Neuronal stem cell (in vitro differentiated cells): ENCODE measurements at regions not wholly inside any gene's neighbourhood (a gene's known extent, or its start where the extent isn't known, plus 50 kb on each side); places are given as distances from the start of the nearest gene placed in this dataset.

Source experiments
- DNase-seq: peaks from one replicate; pipeline ENCODE4 v3.0.0-alpha.2; 2013; ENCODE audit warnings: low spot score
- H2AFZ ChIP-seq: one replicate; pipeline ENCODE4 v1.6.1; 2013; ENCODE audit warnings: mild to moderate bottlenecking, low read length, inconsistent platforms
- H2AK5ac ChIP-seq: 2 replicates; pipeline ENCODE4 v1.6.1; 2013; ENCODE audit warnings: low read depth, mild to moderate bottlenecking, inconsistent platforms, low read length, moderate library complexity, mixed read lengths
- H2BK120ac ChIP-seq: 2 replicates; pipeline ENCODE4 v1.6.1; 2013; ENCODE audit warnings: low read depth, mild to moderate bottlenecking, inconsistent platforms, low read length, moderate library complexity, mixed read lengths
- H2BK12ac ChIP-seq: one replicate; pipeline ENCODE4 v1.6.1; 2013; ENCODE audit warnings: low read length, inconsistent platforms
- H2BK15ac ChIP-seq: 2 replicates; pipeline ENCODE4 v1.6.1; 2013; ENCODE audit warnings: mild to moderate bottlenecking, low read length, inconsistent platforms, mixed read lengths
- H2BK5ac ChIP-seq: one replicate; pipeline ENCODE4 v1.6.1; 2013; ENCODE audit warnings: inconsistent platforms, mild to moderate bottlenecking, low read length, moderate library complexity
- H3K14ac ChIP-seq: one replicate; pipeline ENCODE4 v1.6.1; 2013; ENCODE audit warnings: low read length, inconsistent platforms
- H3K18ac ChIP-seq: 2 replicates; pipeline ENCODE4 v1.6.1; 2013; ENCODE audit warnings: low read length, inconsistent platforms
- H3K23ac ChIP-seq: 2 replicates; pipeline ENCODE4 v1.6.1; 2013; ENCODE audit warnings: low read depth, mild to moderate bottlenecking, mixed read lengths, low read length, inconsistent platforms; ENCODE audit not compliant: poor library complexity
- H3K27ac ChIP-seq: replicated peaks from 3 replicates; pipeline ENCODE4 v1.5.1; 2013; ENCODE audit warnings: low read length, inconsistent platforms
- H3K27me3 ChIP-seq, 3 experiments: 2 replicates each; pipeline ENCODE4 v1.6.1; 2013; ENCODE audit warnings: low read length in 3 of 3, mild to moderate bottlenecking in 2 of 3, inconsistent platforms in 1 of 3, low read depth in 1 of 3, mixed read lengths in 1 of 3, moderate library complexity in 1 of 3; ENCODE audit not compliant: control insufficient read depth in 3 of 3, insufficient read depth in 3 of 3
- H3K36me3 ChIP-seq, 2 donors: replicated peaks in 1 of 2; 2 replicates each; pipeline ENCODE4 v1.6.1; 2013; ENCODE audit warnings: low read length in 2 of 2; ENCODE audit not compliant: control insufficient read depth in 2 of 2, insufficient read depth in 2 of 2
- H3K4ac ChIP-seq: 2 replicates; pipeline ENCODE4 v1.6.1; 2013; ENCODE audit warnings: inconsistent platforms, mild to moderate bottlenecking, low read length, moderate library complexity
- H3K4me1 ChIP-seq, 2 donors: 1 replicate in 1 of 2; 2 replicates in 1 of 2; pipeline ENCODE4 v1.6.1; 2013; ENCODE audit warnings: low read length in 2 of 2, low read depth in 1 of 2; ENCODE audit not compliant: control insufficient read depth in 2 of 2, insufficient read depth in 1 of 2
- H3K4me2 ChIP-seq: one replicate; pipeline ENCODE4 v1.6.1; 2013; ENCODE audit warnings: mild to moderate bottlenecking, low read length, inconsistent platforms; ENCODE audit not compliant: insufficient read depth, poor library complexity, severe bottlenecking
- H3K4me3 ChIP-seq, 2 donors: 2 replicates each; pipeline ENCODE4 v1.5.1; 2013; ENCODE audit warnings: low read length in 2 of 2, mild to moderate bottlenecking in 2 of 2, inconsistent platforms in 1 of 2, moderate library complexity in 1 of 2
- H3K79me1 ChIP-seq: one replicate; pipeline ENCODE4 v1.6.1; 2013; ENCODE audit warnings: low read depth, mild to moderate bottlenecking, inconsistent platforms, low read length, moderate library complexity
- H3K9ac ChIP-seq: one replicate; pipeline ENCODE4 v1.6.1; 2013; ENCODE audit warnings: mild to moderate bottlenecking, low read depth, low read length, inconsistent platforms; ENCODE audit not compliant: poor library complexity
- H3K9me3 ChIP-seq, 2 donors: replicated peaks in 1 of 2; 2 replicates each; pipeline versions ENCODE3 to v1.6.1; 2013; ENCODE audit warnings: low read length in 2 of 2, mild to moderate bottlenecking in 2 of 2, inconsistent platforms in 1 of 2, low read depth in 1 of 2, mixed read lengths in 1 of 2, moderate library complexity in 1 of 2; ENCODE audit not compliant: control insufficient read depth in 2 of 2, insufficient read depth in 1 of 2
- H4K8ac ChIP-seq: one replicate; pipeline ENCODE4 v1.6.1; 2013; ENCODE audit warnings: low read depth, mild to moderate bottlenecking, inconsistent platforms, low read length, moderate library complexity
- H4K91ac ChIP-seq: one replicate; pipeline ENCODE4 v1.6.1; 2013; ENCODE audit warnings: low read length, low read depth, mild to moderate bottlenecking, inconsistent platforms; ENCODE audit not compliant: poor library complexity
- WGBS, 2 donors: extraction: QIAGEN DNeasy Blood & Tissue Kit; methylation state at CpG; one replicate each; pipeline ENCODE4 v1.1.7; 2013; ENCODE audit warnings: missing lambda C conversion rate in 2 of 2, mixed read lengths in 1 of 2; ENCODE audit not compliant: insufficient read length in 2 of 2, insufficient replicate concordance in 1 of 2; ENCODE audit errors: extremely low coverage in 2 of 2; 5-methylcytosine and 5-hydroxymethylcytosine counted together

DNA sequence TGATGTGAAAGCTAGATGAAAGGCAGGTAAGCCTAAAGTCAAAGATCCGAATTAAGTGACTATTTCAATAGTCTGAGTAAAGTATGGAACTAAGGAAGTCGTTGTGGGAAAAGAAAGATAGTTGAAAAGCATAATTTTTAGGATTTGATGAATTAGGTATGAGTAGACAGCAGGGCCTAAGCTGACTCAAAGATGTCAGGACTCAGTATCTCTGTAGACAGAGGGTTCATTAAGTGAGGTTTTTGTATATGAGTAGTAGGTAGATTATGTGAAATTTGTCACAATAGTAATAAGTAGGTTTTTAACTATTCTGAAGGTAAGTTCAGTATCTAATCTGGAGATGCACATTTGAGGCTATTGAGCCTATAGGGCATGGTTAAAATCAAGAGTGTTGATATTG lies 196.4 kb downstream of the RASSF9 start:
- no peaks in the 10 kb centered on the region for H3K79me1 ChIP-seq
- H2BK15ac ChIP-seq = no peak overlapping the region
- H3K14ac ChIP-seq = no peak overlapping the region
- no peak overlapping the region for H3K4ac ChIP-seq
- H2BK5ac ChIP-seq = no peak overlapping the region
- WGBS, 2 donors = 100% methylated on average over 1 of the region's 2 CpGs; no CpG with 5 or more reads in 1 of the 2 donors
- H4K91ac ChIP-seq = no peak overlapping the region
- H3K18ac ChIP-seq = no peak overlapping the region
- no peaks in the 10 kb centered on the region for H3K27me3 ChIP-seq
- H2BK12ac ChIP-seq = no peak overlapping the region
- no peak overlapping the region for H3K9ac ChIP-seq
- no peaks in the 10 kb centered on the region for H3K36me3 ChIP-seq
- H3K23ac ChIP-seq = no peak overlapping the region
- H3K9me3 ChIP-seq = no peaks in the 10 kb centered on the region
- no peak overlapping the region for H3K4me3 ChIP-seq
- no peak overlapping the region for H3K27ac ChIP-seq
- no peak overlapping the region for H4K8ac ChIP-seq
- peaks cover 0 to 6% of the 10 kb centered on the region in 2 donors for H3K4me1 ChIP-seq
- no peak overlapping the region for H2BK120ac ChIP-seq
- H2AK5ac ChIP-seq = no peak overlapping the region
- no peak overlapping the region for H3K4me2 ChIP-seq
- no peak overlapping the region for H2AFZ ChIP-seq
- no peak for DNase-seq

DNA sequence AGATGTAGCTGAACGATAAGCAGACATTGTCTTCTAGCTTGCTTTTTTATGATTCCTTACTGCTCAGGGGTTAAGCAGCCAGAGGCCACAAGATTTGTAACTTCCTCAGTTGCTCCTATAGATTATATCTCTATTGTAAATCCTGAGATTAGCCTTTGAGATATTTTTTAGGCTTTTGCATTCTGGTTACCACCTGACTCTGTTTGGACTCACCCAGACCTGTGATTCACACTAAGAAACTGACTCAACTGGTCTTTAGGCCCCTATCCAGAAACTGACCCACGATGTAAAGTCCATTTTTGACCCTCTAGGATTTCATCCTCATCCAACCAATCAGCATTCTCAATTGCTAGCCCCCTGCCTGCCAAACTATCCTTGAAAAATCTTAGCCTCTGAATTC lies 194.4 kb downstream of the RASSF9 start:
- Histone ChIP-seq H2AK5ac (no peak overlapping the region), H4K91ac (no peak overlapping the region), H3K4ac (no peak overlapping the region), H3K4me3 (no peak overlapping the region), H3K9me3 (no peaks in the 10 kb centered on the region), H2AFZ (peak overlapping the region; percentile 49), H3K27ac (no peak overlapping the region), H3K36me3 (no peaks in the 10 kb centered on the region), H2BK15ac (no peak overlapping the region), H3K9ac (no peak overlapping the region), H3K4me2 (no peak overlapping the region), H4K8ac (no peak overlapping the region), H3K18ac (no peak overlapping the region), H2BK12ac (no peak overlapping the region), H3K79me1 (no peaks in the 10 kb centered on the region), H3K14ac (no peak overlapping the region), H3K4me1 (peaks cover 0 to 7% of the 10 kb centered on the region in 2 donors), H3K23ac (no peak overlapping the region), H3K27me3 (no peaks in the 10 kb centered on the region), H2BK5ac (no peak overlapping the region), H2BK120ac (no peak overlapping the region)
- no CpG with 5 or more reads among the region's 2 CpGs for WGBS, 2 donors
- DNase-seq = no peak

DNA sequence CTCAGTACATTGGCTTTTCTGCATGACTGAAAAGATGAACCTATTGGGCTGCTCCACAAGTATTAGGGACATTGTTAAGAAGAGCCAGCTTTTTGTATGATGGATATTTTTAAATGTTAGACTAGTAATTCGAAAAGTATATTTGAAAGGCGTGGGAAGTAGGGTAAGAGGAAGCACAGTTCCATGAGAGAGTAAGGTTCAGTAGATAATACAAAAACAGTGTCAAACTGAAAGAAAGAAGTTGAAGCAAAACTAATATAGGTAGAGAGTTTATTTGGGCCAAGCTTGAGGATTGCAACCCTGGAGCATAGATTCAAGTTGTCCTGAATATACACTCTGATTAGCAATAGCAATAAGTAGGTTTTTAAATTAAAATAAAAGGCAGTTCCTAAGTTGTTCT lies 193.9 kb downstream of the RASSF9 start:
- Histone ChIP-seq H3K4me3 (no peak overlapping the region), H2BK120ac (no peak overlapping the region), H3K4me2 (no peak overlapping the region), H3K14ac (no peak overlapping the region), H3K27me3 (no peaks in the 10 kb centered on the region), H2BK5ac (no peak overlapping the region), H3K18ac (no peak overlapping the region), H3K27ac (no peak overlapping the region), H3K79me1 (no peaks in the 10 kb centered on the region), H3K23ac (no peak overlapping the region), H2AFZ (no peak overlapping the region), H2AK5ac (no peak overlapping the region), H2BK15ac (no peak overlapping the region), H3K9me3 (no peaks in the 10 kb centered on the region), H3K9ac (no peak overlapping the region), H4K8ac (no peak overlapping the region), H2BK12ac (no peak overlapping the region), H3K36me3 (no peaks in the 10 kb centered on the region), H3K4ac (no peak overlapping the region), H4K91ac (no peak overlapping the region), H3K4me1 (peaks cover 0 to 7% of the 10 kb centered on the region in 2 donors)
- no peak for DNase-seq
- 100% methylated on average over 2 of the region's 2 CpGs for WGBS, 2 donors

DNA sequence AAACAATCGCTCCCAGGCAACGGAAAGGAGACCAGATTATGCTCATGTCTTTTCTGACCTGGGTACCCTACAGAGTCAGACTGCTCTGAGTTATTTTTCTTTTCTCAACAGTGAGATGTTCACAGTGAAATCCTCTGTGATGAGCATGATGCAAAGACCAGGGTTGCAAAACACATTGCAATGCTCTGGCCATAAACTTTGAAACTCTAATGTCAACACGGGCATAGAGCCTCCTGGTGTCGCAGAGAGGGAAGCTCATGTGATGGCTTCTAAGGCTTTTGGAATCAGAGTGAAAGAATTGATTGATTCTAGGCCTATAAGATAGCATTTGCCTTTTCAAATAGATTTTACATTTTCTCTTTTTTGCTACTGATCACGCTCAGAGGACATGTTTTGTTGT lies 193.4 kb downstream of the RASSF9 start:
- Histone ChIP-seq H3K9ac (no peak overlapping the region), H2BK5ac (no peak overlapping the region), H3K23ac (no peak overlapping the region), H3K27ac (no peak overlapping the region), H2AFZ (no peak overlapping the region), H2BK120ac (no peak overlapping the region), H4K91ac (no peak overlapping the region), H4K8ac (no peak overlapping the region), H2BK12ac (no peak overlapping the region), H2AK5ac (no peak overlapping the region), H3K4me2 (no peak overlapping the region), H3K14ac (no peak overlapping the region), H3K9me3 (no peaks in the 10 kb centered on the region), H3K4me3 (no peak overlapping the region), H3K36me3 (no peaks in the 10 kb centered on the region), H3K4me1 (peaks cover 0 to 7% of the 10 kb centered on the region in 2 donors), H3K18ac (no peak overlapping the region), H3K27me3 (no peaks in the 10 kb centered on the region), H3K4ac (no peak overlapping the region), H3K79me1 (no peaks in the 10 kb centered on the region), H2BK15ac (no peak overlapping the region)
- WGBS, 2 donors = no CpG with 5 or more reads among the region's 5 CpGs
- DNase-seq = no peak
